ENCODE measurements at regions not wholly inside any gene's neighbourhood (a gene's known extent, or its start where the extent isn't known, plus 50 kb on each side); places are given as distances from the start of the nearest gene placed in this dataset.

- in situ Hi-C loops (cut with HindIII; ENCODE audit: low sequenced_read_pairs), result no loop called here
- DNase-seq (ENCODE audit: low spot score), result no peak
Observed at GRCh38 chr6:90739802-90740201, 152.9 kb upstream of the MAP3K7 start.

GRCh38 chr6:90739339-90739738, 152.5 kb upstream of the MAP3K7 start:
- in situ Hi-C loops (cut with HindIII; ENCODE audit: low sequenced_read_pairs), result no loop called here

GRCh38 chr6:90730151-90730673, 143.3 kb upstream of the MAP3K7 start:
- in situ Hi-C loops (cut with HindIII; ENCODE audit: low sequenced_read_pairs), result no loop called here
- no peak for DNase-seq (ENCODE audit: low spot score)

More at GRCh38 chr6:90739339-90739738, 152.5 kb upstream of the MAP3K7 start:
- DNase-seq (ENCODE audit: low spot score), result no peak

- DNase-seq (ENCODE audit: low spot score), result no peak
- in situ Hi-C loops (cut with HindIII; ENCODE audit: low sequenced_read_pairs), result no loop called here
Observed at GRCh38 chr6:90729057-90729456, 142.2 kb upstream of the MAP3K7 start.

- in situ Hi-C loops (cut with HindIII; ENCODE audit: low sequenced_read_pairs), result no loop called here
- DNase-seq (ENCODE audit: low spot score), result no peak
Observed at GRCh38 chr6:90722648-90723047, 135.8 kb upstream of the MAP3K7 start.

- DNase-seq (ENCODE audit: low spot score), result no peak
- in situ Hi-C loops (cut with HindIII; ENCODE audit: low sequenced_read_pairs), result no loop called here
Observed at GRCh38 chr6:90720404-90720803, 133.5 kb upstream of the MAP3K7 start.

GRCh38 chr6:90719321-90720195, 132.7 kb upstream of the MAP3K7 start:
- in situ Hi-C loops (cut with HindIII; ENCODE audit: low sequenced_read_pairs), result no loop called here
- DNase-seq (ENCODE audit: low spot score), result no peak

GRCh38 chr6:90716376-90716775, 129.5 kb upstream of the MAP3K7 start:
- DNase-seq (ENCODE audit: low spot score), result no peak
- in situ Hi-C loops (cut with HindIII; ENCODE audit: low sequenced_read_pairs), result no loop called here

- in situ Hi-C loops (cut with HindIII; ENCODE audit: low sequenced_read_pairs), result no loop called here
Observed at GRCh38 chr6:90715093-90715655, 128.3 kb upstream of the MAP3K7 start.

GRCh38 chr6:90714319-90714718, 127.4 kb upstream of the MAP3K7 start:
- no peak for DNase-seq (ENCODE audit: low spot score)
- in situ Hi-C loops (cut with HindIII; ENCODE audit: low sequenced_read_pairs), result no loop called here

More at GRCh38 chr6:90715093-90715655, 128.3 kb upstream of the MAP3K7 start:
- no peak for DNase-seq (ENCODE audit: low spot score)

- in situ Hi-C loops (cut with HindIII; ENCODE audit: low sequenced_read_pairs), result no loop called here
- no peak for DNase-seq (ENCODE audit: low spot score)
Observed at GRCh38 chr6:90712114-90712513, 125.2 kb upstream of the MAP3K7 start.

GRCh38 chr6:90709431-90709996, 122.6 kb upstream of the MAP3K7 start:
- in situ Hi-C loops (cut with HindIII; ENCODE audit: low sequenced_read_pairs), result no loop called here
- no peak for DNase-seq (ENCODE audit: low spot score)

GRCh38 chr6:90708206-90708737, 121.4 kb upstream of the MAP3K7 start:
- in situ Hi-C loops (cut with HindIII; ENCODE audit: low sequenced_read_pairs), result no loop called here
- DNase-seq (ENCODE audit: low spot score), result no peak

GRCh38 chr6:90707246-90707645, 120.4 kb upstream of the MAP3K7 start:
- in situ Hi-C loops (cut with HindIII; ENCODE audit: low sequenced_read_pairs), result no loop called here
- no peak for DNase-seq (ENCODE audit: low spot score)

GRCh38 chr6:90703336-90703735, 116.5 kb upstream of the MAP3K7 start:
- DNase-seq (ENCODE audit: low spot score), result no peak
- in situ Hi-C loops (cut with HindIII; ENCODE audit: low sequenced_read_pairs), result no loop called here

GRCh38 chr6:90701926-90702325, 115.1 kb upstream of the MAP3K7 start:
- in situ Hi-C loops (cut with HindIII; ENCODE audit: low sequenced_read_pairs), result no loop called here
- no peak for DNase-seq (ENCODE audit: low spot score)

GRCh38 chr6:90701146-90701781, 114.4 kb upstream of the MAP3K7 start:
- DNase-seq (ENCODE audit: low spot score), result no peak

GRCh38 chr6:90695316-90695715, 108.4 kb upstream of the MAP3K7 start:
- in situ Hi-C loops (cut with HindIII; ENCODE audit: low sequenced_read_pairs), result no loop called here
- no peak for DNase-seq (ENCODE audit: low spot score)

More at GRCh38 chr6:90701146-90701781, 114.4 kb upstream of the MAP3K7 start:
- in situ Hi-C loops (cut with HindIII; ENCODE audit: low sequenced_read_pairs), result no loop called here

- in situ Hi-C loops (cut with HindIII; ENCODE audit: low sequenced_read_pairs), result no loop called here
Observed at GRCh38 chr6:90694802-90695201, 107.9 kb upstream of the MAP3K7 start.

More at GRCh38 chr6:90694802-90695201, 107.9 kb upstream of the MAP3K7 start:
- DNase-seq (ENCODE audit: low spot score), result no peak
